Epithelial cell of esophagus (primary cell): ENCODE measurements at regions not wholly inside any gene's neighbourhood (a gene's known extent, or its start where the extent isn't known, plus 50 kb on each side); places are given as distances from the start of the nearest gene placed in this dataset.

Experiments used
- DNase-seq: peaks from one replicate; pipeline ENCODE4 v3.0.0; 2010; ENCODE audit warnings: low read depth
- H3K4me3 ChIP-seq: 2 replicates; pipeline ENCODE4 v1.5.1; 2011; ENCODE audit warnings: mild to moderate bottlenecking, low read length, control low read depth
- CTCF ChIP-seq: IDR thresholded peaks from 2 replicates; pipeline ENCODE4 v1.5.1; 2011; ENCODE audit warnings: low read depth, mild to moderate bottlenecking, low read length, control low read depth, inconsistent platforms; ENCODE audit not compliant: insufficient read depth; ENCODE audit errors: missing control alignments

GRCh38 chr10:113337142-113337541 is 215.7 kb upstream of the HABP2 start:
- no peak overlapping the region for H3K4me3 ChIP-seq
- TF ChIP-seq CTCF, result no peak
- DNase-seq, result no peak

GRCh38 chr10:113339121-113339520 is 213.7 kb upstream of the HABP2 start:
- DNase-seq, result no peak
- no peak overlapping the region for H3K4me3 ChIP-seq
- no peak for TF ChIP-seq CTCF

- H3K4me3 ChIP-seq, result no peak overlapping the region
- no peak for DNase-seq
- no peak for TF ChIP-seq CTCF
These were observed 212.6 kb upstream of the HABP2 start for GRCh38 chr10:113340282-113340681.

- DNase-seq, result peak; percentile 76
- H3K4me3 ChIP-seq, result no peak overlapping the region
- TF ChIP-seq CTCF, result no peak
These were observed 211.7 kb upstream of the HABP2 start for GRCh38 chr10:113341138-113341537.

GRCh38 chr10:113345826-113346624 is 206.8 kb upstream of the HABP2 start:
- no peak for TF ChIP-seq CTCF
- DNase-seq, result no peak
- no peak overlapping the region for H3K4me3 ChIP-seq

GRCh38 chr10:113347508-113347907 is 205.3 kb upstream of the HABP2 start:
- TF ChIP-seq CTCF, result no peak
- DNase-seq, result no peak
- no peak overlapping the region for H3K4me3 ChIP-seq

GRCh38 chr10:113348694-113349093 is 204.2 kb upstream of the HABP2 start:
- no peak overlapping the region for H3K4me3 ChIP-seq
- no peak for TF ChIP-seq CTCF
- no peak for DNase-seq
